A673 (cell line): ENCODE measurements at regions not wholly inside any gene's neighbourhood (a gene's known extent, or its start where the extent isn't known, plus 50 kb on each side); places are given as distances from the start of the nearest gene placed in this dataset.

ENCODE experiments used
- BruUV-seq: library from RNA; stranded (reverse); fragments of 400-500 nt; replicated peaks from 2 replicates; lab custom pipeline; 2021; lab: Mats Ljungman, UMichigan
- CTCF ChIA-PET: fragments of 300-600 bp; sonication (Branson Sonifier 250); formaldehyde crosslinking; loops from one replicate; lab custom pipeline; 2022; ENCODE audit warnings: antibody characterized with exemption; lab: Charles Lee
- POLR2A ChIA-PET: fragments of 300-600 bp; sonication (Branson Sonifier 250); formaldehyde crosslinking; loops from one replicate; lab custom pipeline; 2022; ENCODE audit warnings: antibody characterized with exemption; ENCODE audit not compliant: low non-redundant PET; lab: Charles Lee
- DNase-seq: peaks from one replicate; pipeline ENCODE4 v3.0.0-alpha.2; 2015; ENCODE audit warnings: low spot score
- H3K27ac ChIP-seq: fragments of 200-600 bp; sonication (generic); 2 replicates; pipeline ENCODE4 v1.5.1; 2016; ENCODE audit warnings: mixed run types, low read depth, mild to moderate bottlenecking, mixed read lengths, antibody characterized with exemption, low read length; ENCODE audit not compliant: poor library complexity, severe bottlenecking
- H3K27me3 ChIP-seq: fragments of 200-600 bp; sonication (generic); replicated peaks from 2 replicates; pipeline ENCODE4 v1.6.1; 2017; ENCODE audit warnings: mixed run types, low read depth, mild to moderate bottlenecking, mixed read lengths, antibody characterized with exemption, low read length; ENCODE audit not compliant: insufficient read depth, poor library complexity
- H3K36me3 ChIP-seq: fragments of 200-600 bp; sonication (generic); 2 replicates; pipeline ENCODE4 v1.6.1; 2016; ENCODE audit warnings: mixed run types, mild to moderate bottlenecking, mixed read lengths, antibody characterized with exemption, low read length; ENCODE audit not compliant: insufficient read depth, poor library complexity, severe bottlenecking
- H3K4me1 ChIP-seq: fragments of 200-600 bp; sonication (generic); 2 replicates; pipeline ENCODE4 v1.6.1; 2017; ENCODE audit warnings: mixed run types, mild to moderate bottlenecking, mixed read lengths, antibody characterized with exemption, low read length; ENCODE audit not compliant: insufficient read depth, poor library complexity, severe bottlenecking
- H3K4me3 ChIP-seq: fragments of 200-600 bp; sonication (generic); 2 replicates; pipeline ENCODE4 v1.5.1; 2016; ENCODE audit warnings: low read depth, mixed run types, mild to moderate bottlenecking, mixed read lengths, low read length; ENCODE audit not compliant: poor library complexity, severe bottlenecking
- H3K9me3 ChIP-seq: fragments of 200-600 bp; sonication (generic); 2 replicates; pipeline ENCODE4 v1.6.1; 2016; ENCODE audit warnings: mixed run types, low read depth, mild to moderate bottlenecking, mixed read lengths, antibody characterized with exemption, low read length; ENCODE audit not compliant: poor library complexity, severe bottlenecking
- EZH2 ChIP-seq: fragments of 200-600 bp; sonication (generic); IDR thresholded peaks from 2 replicates; pipeline ENCODE4 v1.6.1; 2017; ENCODE audit warnings: borderline replicate concordance, low read depth, mild to moderate bottlenecking, mixed read lengths, antibody characterized with exemption, low read length; ENCODE audit not compliant: poor library complexity, severe bottlenecking
- intact Hi-C: fragments of 100-400 bp; cut with micrococcal nuclease; formaldehyde crosslinking; loops from one replicate; pipeline ENCODE4 v1.10.0; 2022; ENCODE audit not compliant: unreplicated experiment
- TF ChIP-seq, protein P1 (sequence below): fragments of 300-800, 200-600 bp; sonication (generic); conservative IDR thresholded peaks from 2 replicates; pipeline ENCODE4 v1.5.1; 2017; ENCODE audit warnings: low read depth, mild to moderate bottlenecking, antibody characterized with exemption, low read length, moderate library complexity, mixed read lengths

DNA sequence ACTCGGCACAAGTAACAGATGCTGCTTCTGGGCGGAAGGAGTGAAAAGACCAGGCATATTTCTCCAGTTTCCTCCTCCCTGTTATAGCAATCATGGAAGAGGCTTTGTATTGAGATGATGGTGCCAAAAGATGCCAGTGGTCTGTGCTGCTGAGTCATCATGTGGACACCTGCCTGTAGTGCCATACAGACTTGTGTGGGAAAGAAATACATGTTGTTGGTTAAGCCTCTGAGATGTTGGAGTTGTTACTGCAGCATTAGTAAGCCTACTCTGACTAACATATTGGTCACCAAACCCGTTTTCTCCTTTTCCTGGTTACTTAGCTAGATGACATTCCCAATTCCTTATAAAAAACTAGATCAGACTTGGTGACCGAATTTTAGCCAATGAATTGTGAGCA is 356.9 kb downstream of the ZNF521 start:
- Histone ChIP-seq H3K4me1 (no peaks in the 10 kb centered on the region), H3K4me3 (no peak overlapping the region), H3K27me3 (no peaks in the 10 kb centered on the region), H3K27ac (no peak overlapping the region), H3K36me3 (no peaks in the 10 kb centered on the region), H3K9me3 (no peaks in the 10 kb centered on the region)
- CTCF ChIA-PET: no interaction called here
- TF ChIP-seq, protein P1, sequence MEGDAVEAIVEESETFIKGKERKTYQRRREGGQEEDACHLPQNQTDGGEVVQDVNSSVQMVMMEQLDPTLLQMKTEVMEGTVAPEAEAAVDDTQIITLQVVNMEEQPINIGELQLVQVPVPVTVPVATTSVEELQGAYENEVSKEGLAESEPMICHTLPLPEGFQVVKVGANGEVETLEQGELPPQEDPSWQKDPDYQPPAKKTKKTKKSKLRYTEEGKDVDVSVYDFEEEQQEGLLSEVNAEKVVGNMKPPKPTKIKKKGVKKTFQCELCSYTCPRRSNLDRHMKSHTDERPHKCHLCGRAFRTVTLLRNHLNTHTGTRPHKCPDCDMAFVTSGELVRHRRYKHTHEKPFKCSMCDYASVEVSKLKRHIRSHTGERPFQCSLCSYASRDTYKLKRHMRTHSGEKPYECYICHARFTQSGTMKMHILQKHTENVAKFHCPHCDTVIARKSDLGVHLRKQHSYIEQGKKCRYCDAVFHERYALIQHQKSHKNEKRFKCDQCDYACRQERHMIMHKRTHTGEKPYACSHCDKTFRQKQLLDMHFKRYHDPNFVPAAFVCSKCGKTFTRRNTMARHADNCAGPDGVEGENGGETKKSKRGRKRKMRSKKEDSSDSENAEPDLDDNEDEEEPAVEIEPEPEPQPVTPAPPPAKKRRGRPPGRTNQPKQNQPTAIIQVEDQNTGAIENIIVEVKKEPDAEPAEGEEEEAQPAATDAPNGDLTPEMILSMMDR: no peak
- no peak for TF ChIP-seq EZH2
- intact Hi-C loops: no loop called here
- no peak for DNase-seq
- no TSS peak for BruUV-seq
- POLR2A ChIA-PET: no interaction called here

DNA sequence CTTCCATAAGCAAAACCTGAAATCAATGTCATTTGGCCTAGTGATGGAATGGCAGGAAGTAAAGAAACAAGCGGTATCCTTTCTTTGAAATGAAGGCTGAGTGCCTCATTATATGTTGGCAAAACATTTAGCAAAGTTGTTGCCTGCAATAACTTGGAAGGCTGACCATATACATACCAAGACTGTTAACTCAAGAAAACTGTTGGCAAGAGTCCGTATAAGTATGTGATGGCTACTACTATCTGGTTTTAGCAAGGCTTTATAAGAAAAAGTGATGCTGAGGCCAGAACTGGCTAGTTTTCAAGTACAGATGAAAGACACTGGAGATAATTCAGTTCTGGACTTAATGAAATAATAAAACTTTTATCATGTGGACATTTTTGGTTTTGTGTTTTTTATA is 356.2 kb downstream of the ZNF521 start:
- Histone ChIP-seq H3K9me3 (no peaks in the 10 kb centered on the region), H3K4me3 (no peak overlapping the region), H3K27ac (no peak overlapping the region), H3K36me3 (no peaks in the 10 kb centered on the region), H3K4me1 (no peaks in the 10 kb centered on the region), H3K27me3 (no peaks in the 10 kb centered on the region)
- CTCF ChIA-PET: no interaction called here
- intact Hi-C loops: no loop called here
- TF ChIP-seq, protein P1: no peak
- TF ChIP-seq EZH2: no peak
- POLR2A ChIA-PET: no interaction called here
- no TSS peak for BruUV-seq
- no peak for DNase-seq

DNA sequence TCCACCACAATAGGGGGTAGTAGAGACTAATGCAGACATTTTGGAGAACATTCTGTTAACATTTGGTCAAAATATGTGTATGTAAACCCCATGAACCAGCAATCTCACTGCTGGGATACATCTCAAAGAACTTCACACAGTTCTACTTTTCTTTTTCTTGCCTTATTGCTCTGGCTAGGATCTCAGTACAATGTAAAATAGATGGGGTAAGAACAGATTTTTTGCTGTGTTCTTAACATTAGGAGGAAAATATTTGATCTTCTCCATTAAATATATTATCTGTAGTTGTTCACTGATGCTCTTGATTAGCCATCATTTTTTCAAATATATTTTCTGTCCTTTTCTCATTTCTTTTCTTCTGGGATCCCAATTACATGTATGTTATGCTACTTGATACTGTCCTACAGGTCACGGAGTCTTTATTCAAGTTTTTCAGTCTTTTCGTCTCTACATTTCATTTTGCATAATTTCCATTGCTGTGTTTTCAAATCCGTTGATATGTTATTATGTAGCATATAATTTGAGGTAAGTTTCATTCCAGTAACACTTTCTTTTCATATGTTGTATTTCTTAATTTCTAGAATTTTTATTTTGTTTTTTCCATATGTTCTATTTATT is 352.2 kb downstream of the ZNF521 start:
- Histone ChIP-seq H3K9me3 (no peaks in the 10 kb centered on the region), H3K4me1 (no peaks in the 10 kb centered on the region), H3K36me3 (no peaks in the 10 kb centered on the region), H3K4me3 (no peak overlapping the region), H3K27ac (no peak overlapping the region), H3K27me3 (no peaks in the 10 kb centered on the region)
- intact Hi-C loops: no loop called here
- no peak for DNase-seq
- BruUV-seq: no TSS peak
- TF ChIP-seq, protein P1: no peak
- no peak for TF ChIP-seq EZH2
- POLR2A ChIA-PET: no interaction called here
- CTCF ChIA-PET: no interaction called here
